Astrocyte of the spinal cord (primary cell): ENCODE measurements at regions not wholly inside any gene's neighbourhood (a gene's known extent, or its start where the extent isn't known, plus 50 kb on each side); places are given as distances from the start of the nearest gene placed in this dataset.

ENCODE experiments used
- DNase-seq: peaks from one replicate; pipeline ENCODE4 v3.0.0; 2011; ENCODE audit warnings: low read depth, low spot score
- H3K4me3 ChIP-seq: 2 replicates; pipeline ENCODE4 v1.5.1; 2011; ENCODE audit warnings: low read depth, mild to moderate bottlenecking, low read length, moderate library complexity
- in situ Hi-C: cut with HindIII; loops from 2 replicates; pipeline ENCODE4 v1.10.0; 2017; ENCODE audit warnings: low sequenced_read_pairs
- TF ChIP-seq, protein P1 (sequence below): IDR thresholded peaks from 2 replicates; pipeline ENCODE4 v1.5.1; 2012; ENCODE audit warnings: low read depth, mild to moderate bottlenecking, low read length, inconsistent platforms

- in situ Hi-C loops = no loop called here
- H3K4me3 ChIP-seq = no peak overlapping the region
- DNase-seq = no peak
- TF ChIP-seq, protein P1, sequence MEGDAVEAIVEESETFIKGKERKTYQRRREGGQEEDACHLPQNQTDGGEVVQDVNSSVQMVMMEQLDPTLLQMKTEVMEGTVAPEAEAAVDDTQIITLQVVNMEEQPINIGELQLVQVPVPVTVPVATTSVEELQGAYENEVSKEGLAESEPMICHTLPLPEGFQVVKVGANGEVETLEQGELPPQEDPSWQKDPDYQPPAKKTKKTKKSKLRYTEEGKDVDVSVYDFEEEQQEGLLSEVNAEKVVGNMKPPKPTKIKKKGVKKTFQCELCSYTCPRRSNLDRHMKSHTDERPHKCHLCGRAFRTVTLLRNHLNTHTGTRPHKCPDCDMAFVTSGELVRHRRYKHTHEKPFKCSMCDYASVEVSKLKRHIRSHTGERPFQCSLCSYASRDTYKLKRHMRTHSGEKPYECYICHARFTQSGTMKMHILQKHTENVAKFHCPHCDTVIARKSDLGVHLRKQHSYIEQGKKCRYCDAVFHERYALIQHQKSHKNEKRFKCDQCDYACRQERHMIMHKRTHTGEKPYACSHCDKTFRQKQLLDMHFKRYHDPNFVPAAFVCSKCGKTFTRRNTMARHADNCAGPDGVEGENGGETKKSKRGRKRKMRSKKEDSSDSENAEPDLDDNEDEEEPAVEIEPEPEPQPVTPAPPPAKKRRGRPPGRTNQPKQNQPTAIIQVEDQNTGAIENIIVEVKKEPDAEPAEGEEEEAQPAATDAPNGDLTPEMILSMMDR = no peak
These were observed 126.0 kb upstream of the HDAC4 start for GRCh38 chr2:239526666-239527415.

DNA sequence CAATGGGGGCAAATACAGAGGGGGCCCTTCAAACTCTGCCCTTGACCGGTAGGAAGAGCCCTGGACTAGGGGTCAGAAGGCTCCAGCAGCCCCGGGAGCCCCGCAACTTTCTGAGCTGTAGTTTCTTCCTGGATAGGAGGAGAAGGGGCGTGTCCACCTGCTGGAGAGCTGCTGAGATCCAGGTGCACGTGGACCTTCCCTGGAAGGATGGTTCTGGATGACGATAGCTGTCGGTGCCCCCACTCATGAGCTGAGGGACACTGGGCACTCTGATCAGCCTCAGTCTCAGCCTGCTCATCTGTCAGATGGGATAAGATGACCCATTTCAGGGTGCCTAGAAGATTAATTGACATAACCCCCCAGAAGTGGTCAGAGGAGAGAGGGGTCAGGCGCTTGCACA, 125.2 kb upstream of the HDAC4 start:
- TF ChIP-seq, protein P1 = no peak
- no peak for DNase-seq
- in situ Hi-C loops = no loop called here
- H3K4me3 ChIP-seq = no peak overlapping the region

GRCh38 chr2:239523954-239524330, 123.1 kb upstream of the HDAC4 start:
- in situ Hi-C loops = no loop called here
- TF ChIP-seq, protein P1 = no peak
- H3K4me3 ChIP-seq = no peak overlapping the region
- DNase-seq = no peak

DNA sequence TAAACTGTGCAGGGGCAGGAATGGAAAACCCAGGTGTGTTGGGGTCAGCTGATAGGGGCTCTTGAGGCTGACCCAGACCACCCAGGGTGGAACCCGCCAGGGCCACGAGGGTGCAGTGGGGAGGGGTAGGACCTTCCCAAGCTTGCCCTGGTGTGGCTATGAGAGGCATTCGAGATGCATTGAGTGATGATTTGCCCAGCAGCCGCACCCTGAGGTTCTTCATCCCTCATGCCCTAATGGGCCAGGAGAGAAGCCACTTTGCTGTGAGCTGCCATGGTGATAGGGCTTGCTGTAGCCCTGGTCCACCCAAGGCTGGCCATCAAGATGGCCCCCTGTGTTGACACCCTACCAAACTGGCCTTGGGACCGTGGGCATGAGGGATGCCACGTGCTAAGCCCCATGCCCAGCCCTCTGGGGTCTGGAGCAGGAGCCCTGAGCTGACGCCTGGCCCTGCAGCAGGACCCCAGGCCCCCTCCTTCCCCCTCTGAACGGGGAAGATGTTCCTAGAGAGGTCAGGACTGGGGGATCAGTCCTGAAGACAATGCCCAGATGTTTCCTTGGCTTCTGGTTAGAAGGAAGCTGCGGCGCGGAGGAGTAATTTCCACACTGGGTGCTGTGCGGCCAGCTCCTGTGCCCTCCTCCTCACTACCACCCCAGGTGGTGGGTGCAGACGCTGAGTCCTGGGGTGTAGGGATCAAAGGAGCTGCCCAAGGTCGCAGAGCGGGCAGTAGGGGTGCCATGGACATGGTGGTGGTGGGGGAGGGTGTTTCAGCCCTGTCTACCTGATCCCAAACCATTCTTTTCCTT, 122.5 kb upstream of the HDAC4 start:
- H3K4me3 ChIP-seq = no peak overlapping the region
- DNase-seq = no peak
- TF ChIP-seq, protein P1 = no peak
- in situ Hi-C loops = no loop called here

DNA sequence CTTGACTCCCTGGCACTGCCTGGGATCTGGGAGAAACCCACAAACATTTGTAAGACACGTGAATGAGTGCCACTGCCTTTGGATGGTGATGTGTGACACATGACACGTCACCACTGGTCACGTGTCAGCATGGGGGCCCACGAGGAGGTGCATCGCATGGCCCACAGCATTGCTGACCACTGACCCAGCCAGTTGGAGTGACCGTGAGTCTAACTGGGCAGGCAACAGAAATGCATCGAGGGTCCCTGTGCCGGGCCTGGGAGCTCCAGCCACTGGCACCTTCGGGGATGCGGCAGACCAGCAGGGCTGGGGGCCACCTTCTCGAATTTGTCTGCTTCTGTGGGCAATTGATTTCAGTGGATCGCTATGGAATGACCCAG, 121.9 kb upstream of the HDAC4 start:
- no peak for DNase-seq
- in situ Hi-C loops = no loop called here
- TF ChIP-seq, protein P1 = no peak
- H3K4me3 ChIP-seq = no peak overlapping the region

DNA sequence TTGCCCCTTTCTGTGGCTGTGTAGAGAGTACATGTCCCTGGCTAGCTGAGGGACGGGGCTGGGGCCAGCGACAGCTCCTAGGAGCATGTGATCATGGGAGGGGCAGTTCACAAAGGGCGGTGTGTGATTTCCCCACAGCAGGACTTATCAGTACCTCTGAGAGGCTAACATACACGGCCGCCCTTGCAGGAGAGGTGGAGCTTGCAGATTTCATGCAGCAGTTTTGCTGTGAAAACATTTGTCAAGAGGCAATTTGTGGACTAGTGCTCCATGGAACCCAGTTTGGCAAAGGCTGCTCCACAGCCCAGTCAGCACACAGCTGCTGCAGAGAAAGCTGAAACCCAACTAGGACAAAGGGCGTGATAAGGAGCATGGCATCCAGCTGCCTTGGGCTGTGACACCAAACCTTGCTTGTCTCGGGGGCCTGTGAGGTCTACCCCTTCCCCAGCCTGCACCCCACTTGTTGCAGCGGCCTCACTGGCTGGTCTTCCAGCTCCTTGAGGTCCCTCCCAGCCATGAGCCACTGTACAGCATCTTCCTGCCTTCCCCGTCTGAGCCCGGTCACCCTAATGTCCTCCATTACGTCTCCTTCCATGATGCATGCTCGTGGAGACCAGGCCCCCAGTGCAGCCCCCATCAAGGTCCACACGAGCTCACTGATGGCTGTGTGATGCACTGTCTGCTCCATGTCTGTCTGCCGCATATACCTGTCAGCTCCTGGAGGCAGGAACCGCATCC, 121.4 kb upstream of the HDAC4 start:
- in situ Hi-C loops = no loop called here
- H3K4me3 ChIP-seq = no peak overlapping the region
- DNase-seq = no peak
- TF ChIP-seq, protein P1 = no peak
